ENCODE measurements at regions not wholly inside any gene's neighbourhood (a gene's known extent, or its start where the extent isn't known, plus 50 kb on each side); places are given as distances from the start of the nearest gene placed in this dataset.
"Not testable (repeated sequence)": the region's sequence is repeated elsewhere in the genome, so short reads cannot be mapped to it uniquely, and the experiment has no call there.

DNA sequence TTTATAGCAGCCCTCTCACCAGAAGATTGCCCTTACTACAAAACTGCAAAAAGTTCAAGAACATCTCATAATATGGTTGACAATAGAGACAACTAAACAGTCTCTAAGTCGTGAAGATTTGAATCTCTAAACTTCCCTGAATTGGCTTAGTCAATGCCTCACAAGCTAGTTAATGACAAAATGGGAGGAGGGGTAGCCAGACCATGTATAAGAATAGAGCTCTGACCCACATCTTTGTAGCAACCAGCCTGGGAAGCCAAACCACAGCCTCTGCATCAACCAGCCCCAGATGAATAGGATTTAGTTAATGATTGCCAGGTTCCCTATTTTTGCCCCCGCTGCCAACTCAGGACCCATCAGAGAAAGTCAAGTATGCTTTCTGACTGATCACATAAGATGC lies 1265.9 kb upstream of the PCDH10 start:
- not testable (repeated sequence) for DNase-seq (ENCODE audit: low spot score)

GRCh38 chr4:131925662-131926061 lies 1223.4 kb upstream of the PCDH10 start:
- not testable (repeated sequence) for DNase-seq (ENCODE audit: low spot score)

- not testable (repeated sequence) for DNase-seq (ENCODE audit: low spot score)
Observed at GRCh38 chr4:131967646-131968045, 1181.4 kb upstream of the PCDH10 start.

DNA sequence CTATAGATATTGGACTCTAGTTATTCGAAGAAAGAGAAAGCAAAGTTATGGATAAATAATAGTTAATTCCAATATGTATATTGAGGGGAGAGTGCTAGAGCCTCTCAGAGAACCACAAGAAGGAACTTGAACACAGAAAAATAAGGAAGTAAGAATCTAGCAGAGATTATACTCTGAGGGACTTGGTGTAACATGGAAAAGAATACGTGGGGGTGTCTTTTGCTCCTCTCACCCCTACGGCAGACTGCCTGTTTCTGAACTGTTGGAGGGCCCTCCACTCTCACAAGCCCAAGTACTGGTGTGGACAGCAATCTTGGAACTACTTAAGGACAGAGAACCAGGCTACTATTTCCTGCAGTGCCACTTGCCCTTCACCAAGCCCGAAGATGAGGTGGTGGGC lies 1174.4 kb upstream of the PCDH10 start:
- DNase-seq (ENCODE audit: low spot score) = no peak

GRCh38 chr4:131975276-131976132 lies 1173.6 kb upstream of the PCDH10 start:
- not testable (repeated sequence) for DNase-seq (ENCODE audit: low spot score)

- DNase-seq (ENCODE audit: low spot score) = not testable (repeated sequence)
Observed at GRCh38 chr4:131976133-131977002, 1172.7 kb upstream of the PCDH10 start.

GRCh38 chr4:131978120-131978519 lies 1171.0 kb upstream of the PCDH10 start:
- DNase-seq (ENCODE audit: low spot score) = no peak

DNA sequence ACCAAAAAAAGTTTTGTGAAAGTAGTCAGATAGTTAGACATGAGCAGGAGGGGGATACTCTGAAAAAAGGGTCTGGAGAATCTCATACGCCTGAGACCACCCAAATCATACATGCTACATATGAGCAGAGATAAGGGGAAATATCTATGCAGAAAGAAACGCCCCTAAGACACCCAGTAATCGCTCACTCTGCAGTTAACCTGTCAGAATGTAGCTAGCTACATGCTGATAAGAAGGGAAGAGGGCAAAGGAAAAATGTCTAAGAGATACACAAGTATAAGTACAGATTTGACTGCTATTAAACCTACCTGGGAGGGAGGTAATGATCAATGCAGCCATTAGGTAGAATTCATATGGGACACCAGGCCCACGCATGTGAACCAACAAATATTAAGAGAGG lies 1159.5 kb upstream of the PCDH10 start:
- DNase-seq (ENCODE audit: low spot score) = no peak

DNA sequence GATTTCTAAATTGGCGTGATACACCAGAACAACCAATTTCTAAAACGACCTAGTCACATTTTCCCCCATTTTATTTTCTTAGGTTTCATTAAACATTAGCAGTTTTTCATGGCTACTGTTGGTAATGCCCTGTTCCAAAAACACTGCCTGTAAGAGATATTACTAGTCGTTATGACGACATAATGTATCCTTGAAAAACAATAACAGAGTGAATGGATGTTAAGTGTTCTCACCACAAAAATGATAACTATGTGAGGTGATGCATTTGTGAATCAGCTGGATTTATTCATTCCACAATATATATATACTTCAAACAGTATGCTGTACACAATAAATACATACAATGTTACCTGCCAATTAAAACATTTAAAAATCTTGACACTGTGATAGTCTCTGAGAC lies 1147.6 kb upstream of the PCDH10 start:
- DNase-seq (ENCODE audit: low spot score) = no peak

DNA sequence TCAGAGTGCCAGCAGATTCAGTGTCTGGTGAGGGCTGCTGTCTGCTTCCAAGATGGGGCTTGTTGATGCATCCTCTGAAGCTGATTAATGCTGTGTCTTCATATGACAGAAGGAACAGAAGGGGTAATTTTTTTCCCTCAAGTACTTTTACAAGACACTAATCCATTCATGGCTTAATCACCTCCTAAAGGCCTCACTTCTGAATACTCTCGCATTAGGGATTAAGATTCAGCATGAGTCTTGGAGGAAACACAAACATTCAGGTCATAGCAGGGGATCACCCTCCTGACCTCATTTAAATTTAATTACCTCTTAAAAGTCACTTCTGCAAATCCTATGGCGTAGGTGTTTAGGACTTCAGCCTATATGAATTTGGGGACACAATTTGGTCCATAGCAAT lies 1145.5 kb upstream of the PCDH10 start:
- no peak for DNase-seq (ENCODE audit: low spot score)

- no peak for DNase-seq (ENCODE audit: low spot score)
Observed at GRCh38 chr4:132015321-132015720, 1133.8 kb upstream of the PCDH10 start.

DNA sequence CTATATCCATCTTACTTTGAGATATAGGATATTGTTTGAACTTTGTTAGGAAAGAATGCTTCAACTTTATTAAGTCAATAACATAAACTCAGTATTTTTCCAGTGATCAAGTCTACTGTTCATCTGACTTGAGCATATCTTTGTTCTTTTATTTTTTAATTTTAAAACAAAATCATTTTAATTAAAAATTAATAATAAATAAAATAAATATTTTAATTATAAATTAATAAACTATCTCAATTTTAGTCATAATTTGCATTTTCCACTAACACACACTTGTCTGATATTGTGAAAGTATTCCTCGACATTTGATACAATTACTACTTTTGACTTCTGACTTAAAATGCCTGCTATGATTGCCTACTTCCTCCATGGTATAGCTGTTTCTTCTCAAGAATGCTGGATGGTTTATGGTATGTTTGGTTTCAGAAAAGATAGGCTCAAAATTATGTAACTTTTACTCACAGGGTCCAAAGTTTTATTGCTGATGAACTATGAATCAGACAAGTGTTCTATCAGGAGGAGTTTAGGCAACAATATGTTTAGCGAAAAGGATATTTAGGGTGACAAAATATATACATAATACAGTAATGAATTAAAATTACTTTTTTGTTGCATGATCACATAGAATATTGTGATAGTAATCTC lies 1132.3 kb upstream of the PCDH10 start:
- no peak for DNase-seq (ENCODE audit: low spot score)

GRCh38 chr4:132026166-132026565 lies 1122.9 kb upstream of the PCDH10 start:
- DNase-seq (ENCODE audit: low spot score) = no peak

DNA sequence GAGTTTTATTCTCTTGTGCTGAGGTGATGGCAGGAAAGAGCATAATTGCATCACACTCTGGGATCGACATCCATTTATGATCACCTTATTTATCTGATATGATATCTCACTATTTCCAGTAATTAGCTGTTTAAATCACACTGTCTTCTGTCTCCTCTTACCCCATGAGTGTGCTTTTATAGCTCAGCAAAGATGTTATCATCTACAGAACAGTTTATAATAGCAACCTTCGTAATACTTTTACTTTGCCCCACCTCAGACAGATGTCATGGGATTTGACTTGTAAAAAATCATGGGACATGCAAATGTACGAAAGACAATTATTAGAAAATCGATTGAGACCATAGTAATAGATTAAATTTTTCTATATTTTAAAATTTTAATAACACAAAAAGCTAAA lies 1122.3 kb upstream of the PCDH10 start:
- DNase-seq (ENCODE audit: low spot score) = no peak

DNA sequence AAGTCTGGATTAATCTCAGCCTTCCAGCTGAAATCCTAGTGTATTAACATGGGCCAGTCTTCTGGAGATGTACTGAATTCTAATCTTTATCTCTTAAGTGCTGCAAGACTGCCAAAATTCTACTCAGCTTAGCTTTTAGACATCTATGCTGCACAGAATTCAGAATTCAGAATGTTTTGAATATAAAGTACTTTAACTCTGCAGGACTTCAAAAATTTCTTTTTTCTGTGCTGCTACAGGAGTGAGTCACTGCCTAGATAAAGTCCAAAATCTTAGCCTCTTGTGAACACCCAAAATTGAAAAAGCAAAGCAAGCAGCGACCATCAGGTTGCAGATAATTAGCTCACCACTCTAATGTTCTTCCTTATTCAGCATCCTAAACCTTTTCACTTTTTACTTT lies 1092.6 kb upstream of the PCDH10 start:
- no peak for DNase-seq (ENCODE audit: low spot score)

GRCh38 chr4:132059227-132059626 lies 1089.9 kb upstream of the PCDH10 start:
- DNase-seq (ENCODE audit: low spot score) = no peak

DNA sequence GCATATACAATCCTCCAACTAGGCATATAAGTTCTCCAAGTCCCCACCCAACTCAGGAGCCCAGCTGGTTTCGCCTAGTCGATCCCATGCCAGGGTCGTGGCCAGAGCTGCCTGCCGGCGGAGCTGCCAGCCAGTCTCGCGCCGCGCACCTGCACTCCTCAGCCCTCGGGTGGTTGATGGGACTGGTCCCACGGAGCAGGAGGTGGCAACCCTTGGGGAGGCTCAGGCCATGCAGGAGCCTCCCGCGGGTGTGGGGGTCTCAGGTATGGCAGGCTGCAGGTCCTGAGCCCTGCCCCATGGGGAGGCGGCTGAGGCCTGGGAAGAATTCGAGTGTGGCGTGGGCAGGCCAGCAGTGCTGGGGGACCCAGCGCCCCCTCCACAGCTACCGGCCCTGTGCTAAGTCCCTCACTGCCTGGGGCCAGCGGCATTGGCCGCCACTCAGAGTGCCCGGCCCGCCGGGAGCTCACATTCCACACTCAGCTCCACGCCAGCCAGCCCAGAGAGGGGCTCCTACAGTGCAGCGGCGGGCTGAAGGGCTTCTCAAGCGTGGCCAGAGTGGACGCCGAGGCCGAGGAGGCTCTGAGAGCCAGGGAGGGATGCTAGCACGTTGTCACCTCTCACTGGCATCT lies 1086.4 kb upstream of the PCDH10 start:
- no peak for DNase-seq (ENCODE audit: low spot score)

- no peak for DNase-seq (ENCODE audit: low spot score)
Observed at GRCh38 chr4:132063829-132064228, 1085.3 kb upstream of the PCDH10 start.

DNA sequence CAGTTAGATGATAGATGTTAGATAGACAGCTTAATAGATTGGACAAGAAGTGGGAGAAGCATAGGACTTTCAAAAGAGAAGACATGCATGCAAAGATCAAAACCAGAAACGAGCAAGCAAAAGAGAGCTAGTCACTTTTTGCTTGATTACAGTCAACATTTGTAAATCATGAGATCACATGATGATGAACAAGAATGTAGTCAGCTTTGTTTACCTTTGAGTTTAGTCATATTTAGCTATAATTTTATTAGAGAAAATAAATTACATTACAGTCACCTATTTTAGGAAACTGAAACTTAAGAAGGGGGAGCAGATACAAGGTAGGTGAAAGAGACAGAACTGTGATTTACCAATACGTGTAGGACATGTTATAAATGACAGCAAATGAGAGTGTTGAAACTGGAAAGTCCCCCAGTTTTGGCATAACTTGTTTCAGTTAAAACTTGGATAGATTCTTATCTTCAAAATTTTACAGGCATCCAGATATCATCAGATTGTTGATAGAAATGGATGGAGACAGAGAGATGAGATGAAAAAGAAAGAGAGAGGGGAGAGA lies 1083.1 kb upstream of the PCDH10 start:
- DNase-seq (ENCODE audit: low spot score) = no peak

GRCh38 chr4:132071815-132072214 lies 1077.3 kb upstream of the PCDH10 start:
- DNase-seq (ENCODE audit: low spot score) = no peak

DNA sequence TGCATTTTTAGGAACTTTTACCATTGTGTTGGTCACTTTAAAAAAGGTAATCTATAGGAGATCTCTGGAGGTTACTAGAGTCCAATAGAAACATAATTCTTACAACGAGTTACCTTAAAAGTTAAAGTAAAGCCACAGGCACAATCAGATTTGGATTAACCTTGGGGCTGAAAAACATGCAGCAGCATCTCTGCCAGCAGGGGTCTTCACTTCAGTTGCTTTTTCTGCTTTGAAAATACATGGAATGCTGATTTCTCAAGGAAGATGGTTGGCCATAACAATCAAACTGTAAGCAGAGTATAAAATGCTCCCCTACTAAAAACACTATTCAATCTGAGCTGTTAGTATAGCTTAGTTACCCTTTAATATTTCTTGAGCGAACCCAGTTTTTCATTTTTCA lies 1072.3 kb upstream of the PCDH10 start:
- DNase-seq (ENCODE audit: low spot score) = no peak

All from HT-29 (cell line).